ENCODE measurements at regions not wholly inside any gene's neighbourhood (a gene's known extent, or its start where the extent isn't known, plus 50 kb on each side); places are given as distances from the start of the nearest gene placed in this dataset.

- no peak for DNase-seq
Measured at GRCh38 chr7:35331730-35332678, 78.1 kb upstream of the TBX20 start.

DNA sequence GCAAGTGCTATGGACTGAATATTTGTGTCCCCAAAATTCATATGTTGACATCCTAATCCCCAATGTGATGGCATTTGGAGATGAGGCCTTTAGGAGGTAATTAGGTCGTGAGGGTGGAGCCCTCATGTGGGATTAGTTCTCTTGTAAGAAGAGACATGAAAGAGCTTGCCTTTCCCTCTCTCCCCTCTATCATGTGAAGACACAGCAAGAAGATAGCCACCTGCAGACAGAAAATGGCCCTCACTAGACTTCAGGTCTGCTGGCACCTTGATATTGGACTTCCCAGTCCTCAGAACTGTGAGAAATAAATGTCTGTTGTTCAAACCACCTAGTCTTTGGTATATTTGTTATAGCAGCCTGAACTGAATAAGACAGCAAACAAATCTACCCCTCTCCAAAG, 75.1 kb upstream of the TBX20 start:
- no peak for DNase-seq

DNA sequence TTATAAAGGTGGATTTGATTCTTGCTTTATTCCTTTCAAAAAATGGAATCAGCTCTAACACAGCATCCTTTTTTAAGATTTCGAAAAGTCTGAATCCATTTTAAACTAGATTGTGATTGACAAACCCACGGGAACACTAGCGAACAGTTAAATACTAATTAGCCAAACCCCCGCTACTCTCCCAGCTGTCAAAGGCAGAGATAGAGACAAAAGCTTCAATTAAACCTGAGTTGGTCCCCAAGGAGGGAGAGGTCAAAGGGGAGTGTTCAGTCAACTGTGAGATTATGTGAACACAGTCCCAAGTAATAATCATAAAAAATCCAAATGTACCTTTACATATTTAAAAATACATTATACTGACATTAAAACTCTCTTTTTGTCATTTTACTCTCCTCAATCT, 65.7 kb upstream of the TBX20 start:
- DNase-seq: no peak

DNA sequence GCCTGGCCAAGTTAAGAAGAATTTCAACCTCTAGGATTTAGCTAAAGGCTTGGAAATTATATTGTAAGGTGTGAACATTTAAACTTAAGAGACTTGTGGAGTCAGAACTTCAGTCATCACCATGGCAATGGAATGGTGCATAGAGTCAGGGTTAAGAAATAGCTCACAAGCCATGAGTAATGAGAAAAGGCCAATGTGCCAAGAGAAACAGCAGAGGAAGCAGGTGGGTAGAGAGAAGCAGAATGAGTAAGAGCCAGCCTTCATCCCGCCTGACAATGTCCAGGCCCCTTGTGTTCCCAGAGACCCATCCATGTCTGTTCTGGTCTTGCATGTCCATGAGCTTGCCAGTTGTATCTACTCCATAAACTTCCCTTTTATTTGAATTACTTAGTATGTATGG, 62.6 kb upstream of the TBX20 start:
- no peak for DNase-seq

DNA sequence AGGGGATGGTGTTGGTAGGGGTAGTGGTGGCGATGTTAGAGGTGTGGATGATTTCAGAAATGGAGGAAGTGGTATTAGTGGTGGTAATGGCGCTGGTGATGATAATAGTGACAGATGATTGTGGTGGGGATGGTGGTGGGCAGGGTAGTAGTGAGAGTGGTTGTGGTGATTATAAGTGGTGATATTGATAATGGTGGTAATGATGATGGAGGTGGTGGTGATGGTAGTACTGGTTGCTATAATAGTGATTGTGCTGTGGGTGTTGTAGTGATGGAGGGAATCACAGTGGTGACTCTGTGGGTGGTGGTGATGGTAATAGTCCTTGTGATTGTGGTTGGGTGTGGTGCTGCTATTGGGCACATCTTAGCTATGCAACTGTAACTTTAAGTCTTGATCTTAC, 61.6 kb upstream of the TBX20 start:
- no peak for DNase-seq

- no peak for DNase-seq
Measured at GRCh38 chr7:35314354-35314753, 60.5 kb upstream of the TBX20 start.

DNA sequence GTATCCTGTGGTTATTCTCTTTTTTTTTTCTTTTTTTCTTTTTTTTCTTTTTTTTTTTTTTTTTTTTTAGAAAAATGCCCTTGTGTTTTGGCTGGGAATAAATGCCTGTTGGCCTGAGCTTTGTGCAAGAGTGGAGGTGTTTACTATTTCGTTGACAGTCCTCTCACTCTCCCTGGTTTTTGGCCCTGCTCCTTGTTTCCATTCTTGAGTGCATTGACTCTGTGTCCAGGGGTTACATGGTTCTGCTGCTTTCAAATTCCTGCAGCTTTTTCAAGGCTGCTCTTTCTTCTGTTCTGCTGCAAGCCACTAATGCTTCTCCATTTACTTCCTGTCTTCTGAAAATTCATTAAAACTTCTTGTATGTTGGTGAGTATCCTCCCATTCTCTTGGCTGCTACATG, 59.7 kb upstream of the TBX20 start:
- no peak for DNase-seq

Measured in T-helper 1 cell (primary cell).